ENCODE measurements at regions not wholly inside any gene's neighbourhood (a gene's known extent, or its start where the extent isn't known, plus 50 kb on each side); places are given as distances from the start of the nearest gene placed in this dataset.

GRCh38 chr9:10744669-10745068 is 131.9 kb upstream of the PTPRD start:
- no peak overlapping the region for H3K4me3 ChIP-seq (ENCODE audit: low read depth, low read length)
- no peak for DNase-seq (ENCODE audit: low read depth, low spot score)
- H3K27me3 ChIP-seq (ENCODE audit: control insufficient read depth, insufficient read depth, low read length) = no peaks in the 10 kb centered on the region
- no peak for TF ChIP-seq CTCF (IDR thresholded peaks at IDR 0.05; ENCODE audit: low read depth, low read length)
- 0 out of 2 replicates have a peak, but pooled peaks cover 4% of the 10 kb centered on the region for H3K9me3 ChIP-seq (ENCODE audit: control insufficient read depth, insufficient read depth, low read length)
- POLR2A ChIA-PET = no interaction called here
- CTCF ChIA-PET = no interaction called here
- H3K27ac ChIP-seq (ENCODE audit: low read depth, low read length) = no peak overlapping the region

- H3K4me3 ChIP-seq (ENCODE audit: low read depth, low read length) = no peak overlapping the region
- no peaks in the 10 kb centered on the region; the same call in 1 of the 2 replicates for H3K9me3 ChIP-seq (ENCODE audit: control insufficient read depth, insufficient read depth, low read length)
- TF ChIP-seq CTCF (IDR thresholded peaks at IDR 0.05; ENCODE audit: low read depth, low read length) = no peak
- CTCF ChIA-PET = no interaction called here
- no peaks in the 10 kb centered on the region for H3K27me3 ChIP-seq (ENCODE audit: control insufficient read depth, insufficient read depth, low read length)
- no peak overlapping the region for H3K27ac ChIP-seq (ENCODE audit: low read depth, low read length)
- no peak for DNase-seq (ENCODE audit: low read depth, low spot score)
- POLR2A ChIA-PET = no interaction called here
Measured at GRCh38 chr9:10753474-10753873, 140.7 kb upstream of the PTPRD start.

- H3K27me3 ChIP-seq (ENCODE audit: control insufficient read depth, insufficient read depth, low read length) = no peaks in the 10 kb centered on the region
- no peak for TF ChIP-seq CTCF (IDR thresholded peaks at IDR 0.05; ENCODE audit: low read depth, low read length)
- no peak overlapping the region for H3K4me3 ChIP-seq (ENCODE audit: low read depth, low read length)
- H3K9me3 ChIP-seq (ENCODE audit: control insufficient read depth, insufficient read depth, low read length) = peaks cover 8% of the 10 kb centered on the region
- ChIA-PET CTCF (no interaction called here), POLR2A (no interaction called here)
- no peak overlapping the region for H3K27ac ChIP-seq (ENCODE audit: low read depth, low read length)
- DNase-seq (ENCODE audit: low read depth, low spot score) = no peak
Measured at GRCh38 chr9:10764481-10764880, 151.7 kb upstream of the PTPRD start.

- Histone ChIP-seq H3K27ac (ENCODE audit: low read depth, low read length) (no peak overlapping the region), H3K27me3 (ENCODE audit: control insufficient read depth, insufficient read depth, low read length) (no peaks in the 10 kb centered on the region), H3K4me3 (ENCODE audit: low read depth, low read length) (no peak overlapping the region), H3K9me3 (ENCODE audit: control insufficient read depth, insufficient read depth, low read length) (peaks cover 4% of the 10 kb centered on the region; the same call in 1 of the 2 replicates)
- DNase-seq (ENCODE audit: low read depth, low spot score) = no peak
- ChIA-PET POLR2A (no interaction called here), CTCF (no interaction called here)
- no peak for TF ChIP-seq CTCF (IDR thresholded peaks at IDR 0.05; ENCODE audit: low read depth, low read length)
Measured at GRCh38 chr9:10773136-10773535, 160.3 kb upstream of the PTPRD start.

- Histone ChIP-seq H3K9me3 (ENCODE audit: control insufficient read depth, insufficient read depth, low read length) (peaks cover 10% of the 10 kb centered on the region), H3K27ac (ENCODE audit: low read depth, low read length) (no peak overlapping the region), H3K27me3 (ENCODE audit: control insufficient read depth, insufficient read depth, low read length) (no peaks in the 10 kb centered on the region), H3K4me3 (ENCODE audit: low read depth, low read length) (no peak overlapping the region)
- TF ChIP-seq CTCF (IDR thresholded peaks at IDR 0.05; ENCODE audit: low read depth, low read length) = no peak
- CTCF ChIA-PET = no interaction called here
- no peak for DNase-seq (ENCODE audit: low read depth, low spot score)
- POLR2A ChIA-PET = no interaction called here
Measured at GRCh38 chr9:10774051-10774450, 161.2 kb upstream of the PTPRD start.
